Prostate gland (tissue), 2 donors: ENCODE measurements at regions not wholly inside any gene's neighbourhood (a gene's known extent, or its start where the extent isn't known, plus 50 kb on each side); places are given as distances from the start of the nearest gene placed in this dataset.

Experiments
- DNase-seq: peaks from one replicate; pipeline ENCODE4 v3.0.0-alpha.2; 2019; ENCODE audit warnings: low spot score
- H3K27ac ChIP-seq, 2 donors: fragments of 200-600 bp; sonication (generic); 2 replicates each; pipeline ENCODE4 v1.5.1; 2017 to 2019
- H3K27me3 ChIP-seq: fragments of 200-600 bp; sonication (generic); replicated peaks from 2 replicates; pipeline ENCODE4 v1.5.1; 2019; ENCODE audit not compliant: insufficient read depth
- H3K36me3 ChIP-seq, 2 donors: fragments of 200-600 bp; sonication (generic); 1 replicate in 1 of 2; 2 replicates in 1 of 2; pipeline versions ENCODE4 v1.5.1 to v1.8.1; 2017 to 2019
- H3K4me1 ChIP-seq: fragments of 200-600 bp; sonication (generic); replicated peaks from 2 replicates; pipeline ENCODE4 v1.5.1; 2019
- H3K4me3 ChIP-seq, 2 donors: fragments of 200-600 bp; sonication (generic); 2 replicates each; pipeline ENCODE4 v1.5.1; 2017 to 2019
- H3K9me3 ChIP-seq: fragments of 200-600 bp; sonication (generic); 2 replicates; pipeline ENCODE4 v1.5.1; 2017
- CTCF ChIP-seq, 4 experiments: fragments of 200-600 bp in 2 of 4; fragments of 450-650 bp in 2 of 4; sonication (generic) in 2 of 4; IDR thresholded peaks; 1 replicate in 3 of 4; 2 replicates in 1 of 4; pipeline ENCODE4 v1.5.1; 2016 to 2019; ENCODE audit warnings: antibody characterized with exemption in 4 of 4, mild to moderate bottlenecking in 2 of 4, moderate library complexity in 2 of 4
- POLR2A ChIP-seq: fragments of 450-650 bp; IDR thresholded peaks from one replicate; pipeline ENCODE4 v1.6.1; 2016; ENCODE audit warnings: antibody characterized with exemption, mild to moderate bottlenecking
- POLR2AphosphoS5 ChIP-seq: sonication (generic); formaldehyde crosslinking; IDR thresholded peaks from one replicate; pipeline ENCODE4 v1.6.1; 2017; ENCODE audit warnings: antibody characterized with exemption
- WGBS: methylation state at CpG from one replicate; pipeline ENCODE4 v1.1.5; 2018; 5-methylcytosine and 5-hydroxymethylcytosine counted together
- intact Hi-C: fragments of 100-400 bp; cut with DNase I; formaldehyde crosslinking; loops from one replicate; pipeline ENCODE4 v1.14.2; 2022

- H3K27ac ChIP-seq: no peak overlapping the region
- no peaks in the 10 kb centered on the region for H3K4me1 ChIP-seq
- H3K27me3 ChIP-seq: no peaks in the 10 kb centered on the region
- DNase-seq: no peak
- intact Hi-C loops: no loop called here
- 37% methylated on average over 3 of the region's 3 CpGs for WGBS
- no peaks in the 10 kb centered on the region for H3K9me3 ChIP-seq
- H3K36me3 ChIP-seq: no peaks in the 10 kb centered on the region
- H3K4me3 ChIP-seq: no peak overlapping the region
- TF ChIP-seq CTCF (IDR thresholded peaks at IDR 0.05) (no peak), POLR2AphosphoS5 (no peak), POLR2A (no peak)
Measured at GRCh38 chr9:10785255-10785654, 172.5 kb upstream of the PTPRD start.

DNA sequence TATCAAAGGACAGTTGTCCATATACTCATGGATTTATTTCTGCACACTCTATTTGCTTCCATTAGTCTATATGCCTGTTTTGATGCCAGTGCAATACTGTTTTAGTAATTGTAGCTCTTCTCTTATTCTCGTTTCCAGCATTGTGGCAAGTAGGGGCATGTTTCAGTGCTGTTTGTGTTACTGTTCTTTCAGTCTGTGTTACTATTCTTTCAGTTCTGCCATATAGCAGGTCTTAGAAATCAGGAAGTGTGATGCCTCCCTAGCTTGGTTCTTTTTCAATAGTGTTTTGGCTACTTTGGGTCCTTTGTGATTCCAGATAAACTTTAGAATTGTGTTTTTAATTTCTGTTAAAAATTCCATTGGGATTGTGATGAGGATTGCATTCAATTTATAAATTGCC is 180.5 kb upstream of the PTPRD start:
- WGBS: 61% methylated on average over 1 of the region's 1 CpG
- Histone ChIP-seq H3K4me3 (no peak overlapping the region), H3K36me3 (no peaks in the 10 kb centered on the region), H3K4me1 (no peaks in the 10 kb centered on the region), H3K27ac (no peak overlapping the region), H3K27me3 (no peaks in the 10 kb centered on the region), H3K9me3 (no peaks in the 10 kb centered on the region)
- no peak for TF ChIP-seq CTCF (IDR thresholded peaks at IDR 0.05)
- TF ChIP-seq POLR2A: no peak
- no peak for TF ChIP-seq POLR2AphosphoS5
- intact Hi-C loops: no loop called here
- no peak for DNase-seq

- WGBS: 41% methylated on average over 2 of the region's 2 CpGs
- Histone ChIP-seq H3K4me1 (no peaks in the 10 kb centered on the region), H3K9me3 (no peaks in the 10 kb centered on the region), H3K36me3 (no peaks in the 10 kb centered on the region), H3K4me3 (no peak overlapping the region), H3K27me3 (no peaks in the 10 kb centered on the region), H3K27ac (no peak overlapping the region)
- intact Hi-C loops: no loop called here
- TF ChIP-seq CTCF (IDR thresholded peaks at IDR 0.05): no peak
- DNase-seq: no peak
Measured at GRCh38 chr9:10804486-10804885, 191.7 kb upstream of the PTPRD start.

DNA sequence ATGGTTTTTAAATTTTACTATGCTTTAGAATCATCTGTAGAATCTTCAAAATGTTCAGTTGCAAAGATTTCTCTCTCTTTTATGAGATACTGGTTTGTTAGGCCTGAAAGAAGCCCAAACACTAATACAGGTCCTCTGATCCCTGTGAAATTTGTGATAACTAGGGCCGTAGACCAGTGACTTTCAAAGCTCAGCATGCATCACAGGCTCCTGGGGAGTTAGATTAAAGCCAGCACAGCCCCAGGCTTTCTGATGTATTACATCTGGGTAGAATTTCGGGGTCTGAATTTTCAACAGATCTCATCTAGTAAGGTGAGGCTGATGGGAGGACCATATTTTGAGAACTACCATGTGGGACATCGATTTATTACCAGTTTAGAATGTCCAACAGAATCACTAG is 194.1 kb upstream of the PTPRD start:
- Histone ChIP-seq H3K27ac (no peak overlapping the region), H3K4me3 (no peak overlapping the region), H3K9me3 (no peaks in the 10 kb centered on the region), H3K4me1 (no peaks in the 10 kb centered on the region), H3K36me3 (no peaks in the 10 kb centered on the region), H3K27me3 (no peaks in the 10 kb centered on the region)
- WGBS: 61% methylated on average over 3 of the region's 3 CpGs
- intact Hi-C loops: no loop called here
- DNase-seq: no peak
- no peak for TF ChIP-seq POLR2A

DNA sequence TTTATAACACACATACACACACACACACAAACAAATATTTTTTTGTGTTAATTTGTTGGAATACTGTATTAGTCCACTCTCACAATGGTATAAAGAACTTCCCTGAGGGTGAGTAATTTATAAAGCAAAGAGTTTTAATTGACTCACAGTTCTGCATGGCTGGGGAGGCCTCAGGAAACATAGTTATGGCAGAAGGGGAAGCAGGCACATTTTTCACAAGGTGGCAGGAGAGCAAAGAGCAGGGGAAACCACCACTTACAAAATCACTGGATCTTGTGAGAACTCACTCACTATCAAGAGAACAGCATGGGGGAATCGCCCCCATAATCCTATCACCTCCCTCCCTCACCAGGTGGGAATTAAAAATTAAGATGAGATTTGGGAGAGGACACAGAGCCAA is 205.4 kb upstream of the PTPRD start:
- Histone ChIP-seq H3K27ac (no peak overlapping the region), H3K27me3 (no peaks in the 10 kb centered on the region), H3K4me3 (no peak overlapping the region), H3K36me3 (no peaks in the 10 kb centered on the region), H3K4me1 (no peaks in the 10 kb centered on the region), H3K9me3 (no peaks in the 10 kb centered on the region)
- DNase-seq: no peak
- 55% methylated on average over 1 of the region's 1 CpG for WGBS
- TF ChIP-seq POLR2A (no peak), POLR2AphosphoS5 (no peak), CTCF (IDR thresholded peaks at IDR 0.05) (no peak)
- intact Hi-C loops: no loop called here
